ENCODE measurements at regions not wholly inside any gene's neighbourhood (a gene's known extent, or its start where the extent isn't known, plus 50 kb on each side); places are given as distances from the start of the nearest gene placed in this dataset.

DNA sequence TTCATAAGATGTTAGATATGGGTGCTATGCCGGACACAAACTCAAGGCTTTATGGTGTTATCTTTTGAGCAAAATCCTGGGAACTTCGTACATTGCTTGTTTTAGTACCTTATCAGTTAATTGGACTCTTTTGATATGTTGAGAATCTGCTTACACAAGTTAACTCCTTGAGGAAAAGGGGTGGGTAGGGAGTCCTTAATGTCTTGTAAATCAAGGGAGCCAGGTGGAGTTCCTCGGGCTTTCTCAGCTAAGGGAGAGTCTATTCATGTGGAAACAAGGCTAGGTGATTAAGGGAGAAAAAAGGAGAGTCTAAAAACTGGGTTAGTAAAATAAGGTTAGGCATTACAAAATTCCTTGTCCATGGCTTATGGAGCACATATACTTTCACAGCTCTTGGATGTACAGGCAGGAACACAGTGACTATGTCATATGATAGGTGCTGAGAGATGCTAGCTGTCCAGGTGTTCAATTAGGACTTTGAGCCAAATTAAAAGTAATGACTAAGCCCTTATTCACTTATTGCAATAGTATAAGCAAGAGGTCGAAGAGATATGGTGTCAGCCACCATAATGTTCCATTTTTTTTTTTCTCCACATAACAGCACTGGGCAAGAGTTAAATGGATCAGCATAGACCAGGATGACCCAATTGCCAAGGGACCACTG, 59.5 kb upstream of the DYNAP start:
- DNase-seq (ENCODE audit: insufficient read length, low spot score) (no peak), FAIRE-seq (peak; percentile 85)
- TF ChIP-seq, protein P1, sequence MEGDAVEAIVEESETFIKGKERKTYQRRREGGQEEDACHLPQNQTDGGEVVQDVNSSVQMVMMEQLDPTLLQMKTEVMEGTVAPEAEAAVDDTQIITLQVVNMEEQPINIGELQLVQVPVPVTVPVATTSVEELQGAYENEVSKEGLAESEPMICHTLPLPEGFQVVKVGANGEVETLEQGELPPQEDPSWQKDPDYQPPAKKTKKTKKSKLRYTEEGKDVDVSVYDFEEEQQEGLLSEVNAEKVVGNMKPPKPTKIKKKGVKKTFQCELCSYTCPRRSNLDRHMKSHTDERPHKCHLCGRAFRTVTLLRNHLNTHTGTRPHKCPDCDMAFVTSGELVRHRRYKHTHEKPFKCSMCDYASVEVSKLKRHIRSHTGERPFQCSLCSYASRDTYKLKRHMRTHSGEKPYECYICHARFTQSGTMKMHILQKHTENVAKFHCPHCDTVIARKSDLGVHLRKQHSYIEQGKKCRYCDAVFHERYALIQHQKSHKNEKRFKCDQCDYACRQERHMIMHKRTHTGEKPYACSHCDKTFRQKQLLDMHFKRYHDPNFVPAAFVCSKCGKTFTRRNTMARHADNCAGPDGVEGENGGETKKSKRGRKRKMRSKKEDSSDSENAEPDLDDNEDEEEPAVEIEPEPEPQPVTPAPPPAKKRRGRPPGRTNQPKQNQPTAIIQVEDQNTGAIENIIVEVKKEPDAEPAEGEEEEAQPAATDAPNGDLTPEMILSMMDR (IDR thresholded peaks at IDR 0.05; ENCODE audit: insufficient read depth, missing control alignments): no peak

DNA sequence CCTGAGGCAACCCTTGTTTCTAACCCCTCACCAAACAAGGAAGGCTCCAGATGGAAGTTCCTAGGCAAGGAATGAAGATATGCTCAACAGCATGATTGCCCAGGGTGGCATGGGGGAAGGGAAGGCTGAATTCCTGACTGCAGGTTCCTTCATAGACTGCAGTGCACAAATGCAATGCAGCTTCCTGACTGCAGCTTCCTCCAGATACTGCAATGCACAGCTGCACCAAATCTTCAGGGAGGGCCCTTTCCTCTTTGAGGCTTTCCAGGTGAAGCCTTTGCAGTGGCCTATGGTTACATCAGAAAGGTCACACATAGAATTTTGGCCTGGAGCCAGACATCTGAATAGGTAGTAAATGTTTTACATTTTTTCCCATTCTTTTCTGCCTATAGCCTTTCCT, 58.8 kb upstream of the DYNAP start:
- FAIRE-seq (peak; percentile 32), DNase-seq (ENCODE audit: insufficient read length, low spot score) (no peak)
- TF ChIP-seq, protein P1 (IDR thresholded peaks at IDR 0.05; ENCODE audit: insufficient read depth, missing control alignments): no peak

DNA sequence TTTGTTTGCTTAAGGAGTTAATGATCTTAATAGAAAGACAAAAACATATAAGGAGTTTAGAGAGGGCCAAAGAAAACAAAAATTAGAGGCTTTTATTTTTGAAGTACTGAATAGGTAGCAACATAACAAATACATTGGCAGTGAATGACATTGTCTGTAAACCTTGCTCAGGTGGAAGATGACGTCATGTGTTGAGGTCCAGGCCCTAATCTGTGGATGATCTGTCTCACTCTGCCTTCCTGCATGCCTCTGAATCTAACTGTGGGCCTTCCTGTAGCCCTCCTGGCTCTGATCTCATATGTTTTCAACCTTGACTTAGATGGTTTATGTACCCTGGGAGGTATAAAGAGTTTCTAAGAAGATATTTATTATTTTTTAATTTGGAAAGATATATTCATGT, 58.1 kb upstream of the DYNAP start:
- FAIRE-seq: no peak

More for the DNA sequence above, 58.1 kb upstream of the DYNAP start:
- TF ChIP-seq, protein P1 (IDR thresholded peaks at IDR 0.05; ENCODE audit: insufficient read depth, missing control alignments): no peak
- no peak for DNase-seq (ENCODE audit: insufficient read length, low spot score)
